Left ventricle myocardium inferior (tissue), 1 donor: ENCODE measurements at regions not wholly inside any gene's neighbourhood (a gene's known extent, or its start where the extent isn't known, plus 50 kb on each side); places are given as distances from the start of the nearest gene placed in this dataset.

Experiments used
- DNase-seq: peaks from one replicate; pipeline ENCODE4 v3.0.0-alpha.2; 2020
- H3K27ac ChIP-seq: fragments of 200-600 bp; replicated peaks from 2 replicates; pipeline ENCODE4 v1.8.0; 2021
- H3K27me3 ChIP-seq: fragments of 200-600 bp; 2 replicates; pipeline ENCODE4 v1.8.0; 2021; ENCODE audit warnings: low read depth
- H3K36me3 ChIP-seq: fragments of 200-600 bp; 2 replicates; pipeline ENCODE4 v1.8.0; 2021
- H3K4me1 ChIP-seq: fragments of 200-600 bp; 2 replicates; pipeline ENCODE4 v1.8.0; 2021
- H3K4me3 ChIP-seq: fragments of 200-600 bp; 2 replicates; pipeline ENCODE4 v1.8.0; 2021; ENCODE audit warnings: mild to moderate bottlenecking, moderate library complexity
- H3K9me3 ChIP-seq: fragments of 200-600 bp; replicated peaks from 2 replicates; pipeline ENCODE4 v1.8.0; 2021
- intact Hi-C: fragments of 100-400 bp; cut with micrococcal nuclease; formaldehyde crosslinking; loops from one replicate; pipeline ENCODE4 v1.11.0; 2022
- TF ChIP-seq, protein P1 (sequence below): fragments of 200-600 bp; IDR thresholded peaks from 2 replicates; pipeline ENCODE4 v1.8.0; 2021; ENCODE audit warnings: antibody characterized with exemption, mild to moderate bottlenecking, borderline replicate concordance
- donor health status: DM: no; HTN: yes; CAD: no; lungs with severe emphysema.

DNA sequence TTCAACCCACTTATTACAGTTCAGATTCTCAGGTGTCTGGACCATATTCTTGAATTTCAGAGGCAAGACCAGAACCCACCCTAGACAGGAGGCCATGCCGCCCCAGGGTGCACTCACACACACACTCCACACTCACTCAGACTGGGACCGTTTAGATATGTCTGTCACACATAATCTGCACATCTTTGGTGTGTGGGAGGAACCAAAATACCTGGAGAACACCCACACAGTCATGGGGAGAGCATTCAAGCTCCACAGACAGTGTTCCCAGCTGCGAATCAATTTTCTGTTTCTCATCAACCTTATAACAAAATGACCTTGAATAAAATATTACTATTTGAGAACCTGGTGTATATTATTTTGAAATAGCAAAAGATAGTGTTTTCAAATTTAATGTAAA lies 2353.0 kb downstream of the PCDH9 start:
- intact Hi-C loops = no loop called here
- Histone ChIP-seq H3K4me3 (no peak overlapping the region), H3K4me1 (no peaks in the 10 kb centered on the region), H3K27ac (no peak overlapping the region), H3K27me3 (no peaks in the 10 kb centered on the region), H3K36me3 (no peaks in the 10 kb centered on the region), H3K9me3 (peaks cover 9% of the 10 kb centered on the region)
- TF ChIP-seq, protein P1, sequence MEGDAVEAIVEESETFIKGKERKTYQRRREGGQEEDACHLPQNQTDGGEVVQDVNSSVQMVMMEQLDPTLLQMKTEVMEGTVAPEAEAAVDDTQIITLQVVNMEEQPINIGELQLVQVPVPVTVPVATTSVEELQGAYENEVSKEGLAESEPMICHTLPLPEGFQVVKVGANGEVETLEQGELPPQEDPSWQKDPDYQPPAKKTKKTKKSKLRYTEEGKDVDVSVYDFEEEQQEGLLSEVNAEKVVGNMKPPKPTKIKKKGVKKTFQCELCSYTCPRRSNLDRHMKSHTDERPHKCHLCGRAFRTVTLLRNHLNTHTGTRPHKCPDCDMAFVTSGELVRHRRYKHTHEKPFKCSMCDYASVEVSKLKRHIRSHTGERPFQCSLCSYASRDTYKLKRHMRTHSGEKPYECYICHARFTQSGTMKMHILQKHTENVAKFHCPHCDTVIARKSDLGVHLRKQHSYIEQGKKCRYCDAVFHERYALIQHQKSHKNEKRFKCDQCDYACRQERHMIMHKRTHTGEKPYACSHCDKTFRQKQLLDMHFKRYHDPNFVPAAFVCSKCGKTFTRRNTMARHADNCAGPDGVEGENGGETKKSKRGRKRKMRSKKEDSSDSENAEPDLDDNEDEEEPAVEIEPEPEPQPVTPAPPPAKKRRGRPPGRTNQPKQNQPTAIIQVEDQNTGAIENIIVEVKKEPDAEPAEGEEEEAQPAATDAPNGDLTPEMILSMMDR = no peak
- no peak for DNase-seq

DNA sequence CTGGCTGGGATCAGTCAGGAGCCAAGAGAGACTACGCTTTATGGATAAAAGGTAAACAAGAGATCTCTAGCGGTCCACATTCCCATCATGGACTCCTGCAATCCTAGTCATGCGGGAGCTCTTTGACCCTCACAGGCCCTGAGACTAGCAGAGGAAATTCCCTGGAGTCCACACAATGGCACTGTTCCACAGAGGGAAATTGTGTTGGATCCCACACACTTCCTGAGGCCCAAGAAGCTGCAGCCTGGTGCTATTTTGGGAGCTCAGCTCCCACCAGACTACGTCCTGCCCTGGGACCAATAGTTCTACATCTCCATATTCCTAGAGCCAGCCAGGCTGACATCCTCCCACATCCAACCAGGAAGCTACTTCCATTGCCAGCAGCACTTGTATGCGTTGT lies 2358.4 kb downstream of the PCDH9 start:
- H3K36me3 ChIP-seq = no peaks in the 10 kb centered on the region
- DNase-seq = no peak
- H3K4me3 ChIP-seq = no peak overlapping the region
- no peaks in the 10 kb centered on the region for H3K4me1 ChIP-seq
- intact Hi-C loops = no loop called here
- H3K27me3 ChIP-seq = no peaks in the 10 kb centered on the region
- no peak overlapping the region for H3K27ac ChIP-seq
- H3K9me3 ChIP-seq = peaks cover 32% of the 10 kb centered on the region
- TF ChIP-seq, protein P1 = no peak

DNA sequence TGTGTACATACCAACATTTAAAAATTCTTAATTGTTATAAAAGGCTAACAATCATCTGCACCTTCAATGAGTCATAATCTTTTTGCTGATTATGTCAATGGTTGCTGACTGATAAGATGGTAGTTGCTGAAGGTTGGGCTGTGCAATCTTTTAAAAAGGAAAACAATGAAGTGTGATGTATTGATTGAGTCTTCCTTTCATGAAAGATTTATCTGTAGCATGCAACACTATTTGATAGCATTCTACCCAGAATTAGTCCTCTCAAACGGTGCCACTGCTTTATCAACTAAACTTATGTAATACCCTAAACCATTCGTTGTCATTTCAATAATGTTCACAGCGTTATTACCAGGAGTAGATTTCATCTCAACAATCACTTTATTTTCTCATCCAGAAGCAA lies 2360.6 kb downstream of the PCDH9 start:
- TF ChIP-seq, protein P1 = no peak

DNA sequence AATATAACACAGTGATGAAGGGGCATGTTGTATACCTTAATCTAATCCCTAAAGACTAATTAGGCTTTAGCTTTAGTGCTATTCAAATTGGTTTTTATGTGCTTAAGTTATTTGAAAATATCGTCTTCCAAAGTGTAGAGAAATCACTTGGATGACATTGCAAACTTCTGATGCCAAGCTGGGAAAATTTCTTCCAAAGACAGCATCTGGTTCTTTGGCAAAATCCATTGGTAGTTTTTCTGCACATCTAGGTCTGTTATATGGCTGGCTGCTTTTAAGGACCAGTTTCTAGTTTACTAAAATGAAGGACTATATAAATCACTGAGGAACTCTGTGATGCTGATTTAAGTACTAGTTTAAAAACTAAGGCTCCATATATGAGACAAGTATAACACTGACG lies 2362.3 kb downstream of the PCDH9 start:
- H3K4me3 ChIP-seq = no peak overlapping the region
- H3K9me3 ChIP-seq = peaks cover 28% of the 10 kb centered on the region
- H3K4me1 ChIP-seq = no peaks in the 10 kb centered on the region
- no peaks in the 10 kb centered on the region for H3K36me3 ChIP-seq
- TF ChIP-seq, protein P1 = no peak
- DNase-seq = no peak
- intact Hi-C loops = no loop called here
- no peak overlapping the region for H3K27ac ChIP-seq
- no peaks in the 10 kb centered on the region for H3K27me3 ChIP-seq

More for the DNA sequence above, 2360.6 kb downstream of the PCDH9 start:
- Histone ChIP-seq H3K36me3 (no peaks in the 10 kb centered on the region), H3K27me3 (no peaks in the 10 kb centered on the region), H3K4me1 (no peaks in the 10 kb centered on the region), H3K9me3 (peaks cover 32% of the 10 kb centered on the region), H3K4me3 (no peak overlapping the region), H3K27ac (no peak overlapping the region)
- intact Hi-C loops = no loop called here
- DNase-seq = no peak

DNA sequence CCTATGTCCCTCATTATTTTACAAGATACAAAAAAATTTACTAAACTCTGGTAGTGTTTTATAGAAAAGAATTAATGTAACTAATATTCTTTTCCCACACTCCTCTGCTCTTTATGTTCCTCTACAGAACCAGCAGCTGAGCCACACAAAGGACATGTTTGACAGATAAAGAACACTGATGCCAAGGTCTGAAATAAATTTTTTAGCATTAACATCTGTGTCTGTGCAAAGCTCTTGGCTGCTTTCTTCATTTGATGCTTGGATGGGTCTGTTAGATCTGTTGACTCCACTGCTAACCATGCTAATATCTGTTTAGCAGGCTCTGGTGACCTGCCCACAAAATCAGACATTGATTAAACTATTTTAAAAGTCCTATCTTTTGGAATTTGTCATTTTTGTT lies 2363.8 kb downstream of the PCDH9 start:
- Histone ChIP-seq H3K36me3 (no peaks in the 10 kb centered on the region), H3K4me3 (no peak overlapping the region), H3K27ac (no peak overlapping the region), H3K4me1 (no peaks in the 10 kb centered on the region), H3K9me3 (peaks cover 34% of the 10 kb centered on the region), H3K27me3 (no peaks in the 10 kb centered on the region)
- intact Hi-C loops = no loop called here
- no peak for DNase-seq
- TF ChIP-seq, protein P1 = no peak

DNA sequence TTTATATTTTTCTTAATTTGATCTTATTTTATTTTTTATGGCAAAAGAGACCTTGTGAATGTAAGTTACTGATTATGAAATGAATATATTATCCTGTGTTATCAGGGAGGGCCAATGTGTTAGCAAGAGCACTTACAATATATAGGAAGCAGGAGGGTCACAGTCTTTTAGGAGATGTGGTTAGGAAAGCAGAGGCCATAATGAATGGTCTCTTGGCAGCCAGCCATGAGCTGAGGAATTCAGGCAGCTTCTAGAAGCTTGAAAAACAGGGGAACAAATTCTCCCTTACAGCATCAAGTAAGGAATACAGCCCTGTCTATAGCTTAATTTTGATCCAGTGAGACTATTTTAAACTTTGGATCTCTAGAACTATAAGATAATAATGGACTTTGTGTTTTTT lies 2374.6 kb downstream of the PCDH9 start:
- no peaks in the 10 kb centered on the region for H3K36me3 ChIP-seq
- H3K9me3 ChIP-seq = peaks cover 16% of the 10 kb centered on the region
- no peak overlapping the region for H3K27ac ChIP-seq
- H3K4me3 ChIP-seq = no peak overlapping the region
- intact Hi-C loops = no loop called here
- no peak for DNase-seq
- TF ChIP-seq, protein P1 = no peak
- H3K27me3 ChIP-seq = no peaks in the 10 kb centered on the region
- H3K4me1 ChIP-seq = no peaks in the 10 kb centered on the region
